ENCODE measurements at regions not wholly inside any gene's neighbourhood (a gene's known extent, or its start where the extent isn't known, plus 50 kb on each side); places are given as distances from the start of the nearest gene placed in this dataset.

DNA sequence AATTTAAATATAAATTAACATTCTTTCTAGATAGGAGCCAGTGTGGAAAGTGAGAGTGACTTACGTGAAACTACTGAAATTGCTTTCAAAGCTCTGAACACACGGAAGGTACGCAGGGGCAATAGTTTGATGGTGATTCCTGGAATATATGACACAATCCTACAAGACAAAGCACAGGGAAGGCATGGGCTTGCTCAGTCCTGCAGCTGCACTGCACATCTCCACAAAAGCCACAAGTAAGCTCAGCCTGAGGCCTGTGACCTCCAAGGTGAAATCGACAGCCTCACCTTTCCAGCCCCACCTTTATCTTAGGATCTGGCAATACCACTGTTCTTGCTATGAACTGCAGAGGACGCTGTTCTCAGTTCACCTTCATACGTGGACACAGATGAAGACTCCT is 109.3 kb upstream of the SCN10A start:
- POLR2A ChIA-PET (ENCODE audit: unreplicated experiment), result no interaction called here
- no peak overlapping the region for H3K4me3 ChIP-seq (ENCODE audit: low read length)
- H3F3A ChIP-seq (ENCODE audit: low read length, unreplicated experiment), result no peaks in the 10 kb centered on the region
- no peaks in the 10 kb centered on the region for H3K4me1 ChIP-seq (ENCODE audit: insufficient read depth, low read length)
- BruUV-seq (replicated peaks), result no TSS peak
- no peaks in the 10 kb centered on the region for H3K79me2 ChIP-seq (ENCODE audit: low read length)
- CTCF ChIA-PET, result no interaction called here
- peaks cover 34% of the 10 kb centered on the region for H3K27me3 ChIP-seq (ENCODE audit: low read length)
- H3K36me3 ChIP-seq (ENCODE audit: low read depth, low read length), result no peaks in the 10 kb centered on the region
- H3K4me2 ChIP-seq (ENCODE audit: low read length), result no peak overlapping the region
- no peaks in the 10 kb centered on the region for H4K20me1 ChIP-seq (ENCODE audit: low read length)
- intact Hi-C loops (cut with micrococcal nuclease), result no loop called here
- DNase-seq (no peak), ATAC-seq (no peak)
- H3K9me2 ChIP-seq (replicated peaks; ENCODE audit: low read length), result no peaks in the 10 kb centered on the region
- H3K27ac ChIP-seq (ENCODE audit: low read length), result no peak overlapping the region
- no peak for TF ChIP-seq EZH2 (IDR thresholded peaks at IDR 0.05; ENCODE audit: low read length, unreplicated experiment)
- TF ChIP-seq, protein P1, sequence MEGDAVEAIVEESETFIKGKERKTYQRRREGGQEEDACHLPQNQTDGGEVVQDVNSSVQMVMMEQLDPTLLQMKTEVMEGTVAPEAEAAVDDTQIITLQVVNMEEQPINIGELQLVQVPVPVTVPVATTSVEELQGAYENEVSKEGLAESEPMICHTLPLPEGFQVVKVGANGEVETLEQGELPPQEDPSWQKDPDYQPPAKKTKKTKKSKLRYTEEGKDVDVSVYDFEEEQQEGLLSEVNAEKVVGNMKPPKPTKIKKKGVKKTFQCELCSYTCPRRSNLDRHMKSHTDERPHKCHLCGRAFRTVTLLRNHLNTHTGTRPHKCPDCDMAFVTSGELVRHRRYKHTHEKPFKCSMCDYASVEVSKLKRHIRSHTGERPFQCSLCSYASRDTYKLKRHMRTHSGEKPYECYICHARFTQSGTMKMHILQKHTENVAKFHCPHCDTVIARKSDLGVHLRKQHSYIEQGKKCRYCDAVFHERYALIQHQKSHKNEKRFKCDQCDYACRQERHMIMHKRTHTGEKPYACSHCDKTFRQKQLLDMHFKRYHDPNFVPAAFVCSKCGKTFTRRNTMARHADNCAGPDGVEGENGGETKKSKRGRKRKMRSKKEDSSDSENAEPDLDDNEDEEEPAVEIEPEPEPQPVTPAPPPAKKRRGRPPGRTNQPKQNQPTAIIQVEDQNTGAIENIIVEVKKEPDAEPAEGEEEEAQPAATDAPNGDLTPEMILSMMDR (conservative IDR thresholded peaks at IDR 0.05; ENCODE audit: low read depth, low read length), result no peak
- TF ChIP-seq EZH2phosphoT487 (IDR thresholded peaks at IDR 0.05; ENCODE audit: borderline replicate concordance, low read length), result no peak
- no peaks in the 10 kb centered on the region for H3K9me3 ChIP-seq (ENCODE audit: low read length)
- no peak overlapping the region for H3K9ac ChIP-seq (ENCODE audit: low read length)
- H2AFZ ChIP-seq (ENCODE audit: low read length), result no peak overlapping the region

DNA sequence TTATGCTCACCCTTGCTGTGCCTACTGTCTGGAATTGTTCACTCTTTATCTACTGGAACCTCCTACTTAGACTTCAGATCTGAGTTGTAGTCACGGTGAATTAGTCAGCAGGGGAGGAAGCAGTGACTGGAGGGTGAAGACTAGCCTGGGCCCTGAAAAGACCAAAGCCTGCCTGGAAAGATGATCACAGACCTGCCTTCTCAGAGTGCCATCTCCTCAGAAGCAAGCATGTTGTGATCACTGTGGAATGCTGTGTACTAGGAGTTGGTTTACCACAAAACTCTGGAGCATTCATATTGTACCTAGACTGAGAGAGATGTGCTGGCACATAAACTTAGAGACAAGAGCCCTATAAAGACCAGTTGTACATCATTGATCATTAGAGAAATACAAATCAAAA is 100.7 kb upstream of the SCN10A start:
- Histone ChIP-seq H3K9ac (ENCODE audit: low read length) (no peak overlapping the region), H3K27me3 (ENCODE audit: low read length) (0 out of 2 replicates have a peak, but pooled peaks cover 5% of the 10 kb centered on the region), H3K79me2 (ENCODE audit: low read length) (no peaks in the 10 kb centered on the region), H3K9me2 (replicated peaks; ENCODE audit: low read length) (no peaks in the 10 kb centered on the region), H2AFZ (ENCODE audit: low read length) (no peak overlapping the region), H3K9me3 (ENCODE audit: low read length) (no peaks in the 10 kb centered on the region), H3K4me2 (ENCODE audit: low read length) (no peak overlapping the region), H4K20me1 (ENCODE audit: low read length) (no peaks in the 10 kb centered on the region), H3F3A (ENCODE audit: low read length, unreplicated experiment) (no peaks in the 10 kb centered on the region), H3K4me3 (ENCODE audit: low read length) (no peak overlapping the region), H3K4me1 (ENCODE audit: insufficient read depth, low read length) (no peaks in the 10 kb centered on the region), H3K27ac (ENCODE audit: low read length) (no peak overlapping the region), H3K36me3 (ENCODE audit: low read depth, low read length) (no peaks in the 10 kb centered on the region)
- no TSS peak for BruUV-seq (replicated peaks)
- CTCF ChIA-PET, result no interaction called here
- ATAC-seq, result no peak
- POLR2A ChIA-PET (ENCODE audit: unreplicated experiment), result no interaction called here
- no peak for DNase-seq
- TF ChIP-seq EZH2 (IDR thresholded peaks at IDR 0.05; ENCODE audit: low read length, unreplicated experiment) (no peak), EZH2phosphoT487 (IDR thresholded peaks at IDR 0.05; ENCODE audit: borderline replicate concordance, low read length) (no peak)
- TF ChIP-seq, protein P1 (conservative IDR thresholded peaks at IDR 0.05; ENCODE audit: low read depth, low read length), result no peak
- intact Hi-C loops (cut with micrococcal nuclease), result no loop called here

DNA sequence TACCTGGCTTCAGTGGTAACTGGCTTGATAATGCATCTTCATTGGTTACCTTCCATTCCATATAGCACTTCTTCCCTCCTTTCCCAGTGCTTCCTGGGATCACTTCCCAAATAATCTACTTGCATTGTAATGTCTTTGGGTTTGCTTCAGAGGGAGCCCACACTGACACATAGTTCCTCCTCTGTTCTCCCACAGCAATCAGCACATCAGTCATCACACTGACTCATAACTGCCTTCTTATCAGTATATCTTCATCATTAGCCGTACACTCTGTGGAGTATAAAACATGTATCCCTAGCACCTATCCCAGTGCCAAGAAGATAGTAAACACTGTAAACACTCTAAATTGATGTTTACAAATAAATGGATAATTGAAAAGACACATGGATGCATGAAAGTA is 91.4 kb upstream of the SCN10A start:
- DNase-seq, result no peak
- CTCF ChIA-PET, result no interaction called here

More for the DNA sequence above, 91.4 kb upstream of the SCN10A start:
- BruUV-seq (replicated peaks), result no TSS peak
- intact Hi-C loops (cut with micrococcal nuclease), result no loop called here
- no peak overlapping the region for H3K4me3 ChIP-seq (ENCODE audit: low read length)
- POLR2A ChIA-PET (ENCODE audit: unreplicated experiment), result no interaction called here
- H3K36me3 ChIP-seq (ENCODE audit: low read depth, low read length), result no peaks in the 10 kb centered on the region
- H3K4me2 ChIP-seq (ENCODE audit: low read length), result no peak overlapping the region
- peaks cover 58% of the 10 kb centered on the region for H3K27me3 ChIP-seq (ENCODE audit: low read length)
- no peaks in the 10 kb centered on the region for H3K9me2 ChIP-seq (replicated peaks; ENCODE audit: low read length)
- H2AFZ ChIP-seq (ENCODE audit: low read length), result no peak overlapping the region
- no peaks in the 10 kb centered on the region for H3K79me2 ChIP-seq (ENCODE audit: low read length)
- no peaks in the 10 kb centered on the region for H3F3A ChIP-seq (ENCODE audit: low read length, unreplicated experiment)
- H3K9ac ChIP-seq (ENCODE audit: low read length), result no peak overlapping the region
- no peak for ATAC-seq
- H3K27ac ChIP-seq (ENCODE audit: low read length), result no peak overlapping the region
- TF ChIP-seq EZH2 (IDR thresholded peaks at IDR 0.05; ENCODE audit: low read length, unreplicated experiment) (no peak), EZH2phosphoT487 (IDR thresholded peaks at IDR 0.05; ENCODE audit: borderline replicate concordance, low read length) (no peak)
- TF ChIP-seq, protein P1 (conservative IDR thresholded peaks at IDR 0.05; ENCODE audit: low read depth, low read length), result no peak
- H3K9me3 ChIP-seq (ENCODE audit: low read length), result no peaks in the 10 kb centered on the region
- H4K20me1 ChIP-seq (ENCODE audit: low read length), result no peaks in the 10 kb centered on the region
- H3K4me1 ChIP-seq (ENCODE audit: insufficient read depth, low read length), result no peaks in the 10 kb centered on the region

Data from PC-3 (cell line).